Activated gamma-delta T cell treated with Interleukin-2 at 50 U/mL for 16 hours (primary cell): ENCODE measurements at regions not wholly inside any gene's neighbourhood (a gene's known extent, or its start where the extent isn't known, plus 50 kb on each side); places are given as distances from the start of the nearest gene placed in this dataset.
"Not testable (repeated sequence)": the region's sequence is repeated elsewhere in the genome, so short reads cannot be mapped to it uniquely, and the experiment has no call there.

Experiments used
- DNase-seq: peaks from one replicate; pipeline ENCODE4 v3.0.0-alpha.2; 2020

DNA sequence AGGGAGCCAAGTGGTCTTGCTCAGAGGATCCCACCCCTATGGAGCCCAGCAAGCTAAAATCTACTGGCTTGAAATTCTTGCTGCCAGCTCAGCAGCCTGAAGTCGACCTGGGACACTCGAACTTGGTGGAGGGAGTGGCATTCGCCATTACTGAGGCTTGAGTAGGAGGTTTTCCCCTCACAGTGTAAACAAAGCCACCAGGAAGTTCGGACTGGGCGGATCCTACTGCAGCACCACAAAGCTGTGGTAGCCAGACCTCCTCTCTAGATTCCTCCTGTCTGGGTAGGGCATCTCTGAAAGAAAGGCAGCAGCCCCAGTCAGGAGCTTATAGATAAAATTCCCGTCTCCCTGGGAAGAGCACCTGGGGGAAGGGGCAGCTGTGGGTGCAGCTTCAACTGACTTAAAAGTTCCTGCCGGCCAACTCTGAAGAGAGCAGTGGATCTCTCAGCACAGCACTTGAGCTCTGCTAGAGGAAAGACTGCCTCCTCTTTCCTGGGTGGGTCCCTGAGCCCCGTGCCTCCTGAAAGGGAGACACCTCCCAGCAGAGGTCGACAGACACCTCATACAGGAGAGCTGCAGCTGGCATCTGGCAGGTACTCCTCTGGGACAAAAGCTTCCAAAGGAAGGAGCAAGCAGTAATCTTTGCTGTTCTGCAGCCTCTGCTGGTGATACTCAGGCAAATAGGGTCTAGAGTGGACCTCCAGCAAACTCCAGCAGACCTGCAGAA is 576.3 kb upstream of the NECTIN3 start:
- no peak for DNase-seq

DNA sequence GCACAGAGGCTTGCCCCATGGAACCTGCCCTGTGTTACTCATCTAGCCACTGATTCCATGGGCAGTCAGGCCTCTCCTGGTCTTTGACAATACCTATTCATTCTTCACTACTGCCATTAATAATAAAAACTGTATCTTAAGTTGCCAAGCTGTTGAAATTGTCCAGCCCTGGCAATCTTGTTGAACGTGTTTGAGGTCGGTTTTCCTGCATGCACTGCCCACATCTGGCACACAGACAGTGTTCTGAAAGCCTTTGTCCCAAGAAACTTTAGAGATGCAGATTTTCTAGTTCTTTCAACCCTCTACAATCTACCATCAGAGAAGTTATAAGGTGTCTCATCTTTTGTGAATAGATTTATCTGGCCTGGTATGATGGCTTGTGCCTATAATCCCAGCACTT is 567.2 kb upstream of the NECTIN3 start:
- no peak for DNase-seq

DNA sequence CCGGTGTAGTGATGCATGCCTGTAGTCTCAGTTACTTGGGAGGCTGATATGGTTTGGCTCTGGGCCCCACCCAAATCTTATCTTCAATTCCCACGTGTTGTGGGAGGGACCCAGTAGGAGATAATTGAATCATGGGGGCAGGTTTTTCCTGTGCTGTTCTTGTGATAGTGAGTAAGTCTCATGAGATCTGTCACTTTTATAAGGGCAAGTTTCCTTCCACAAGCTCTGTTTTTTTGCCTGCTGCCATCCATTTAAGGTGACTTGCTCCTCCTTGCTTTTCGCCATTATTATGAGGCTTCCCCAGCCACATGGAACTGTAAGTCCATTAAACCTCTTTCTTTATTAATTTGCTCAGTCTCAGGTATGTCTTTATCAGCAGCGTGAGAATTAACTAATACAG is 566.7 kb upstream of the NECTIN3 start:
- DNase-seq = no peak

DNA sequence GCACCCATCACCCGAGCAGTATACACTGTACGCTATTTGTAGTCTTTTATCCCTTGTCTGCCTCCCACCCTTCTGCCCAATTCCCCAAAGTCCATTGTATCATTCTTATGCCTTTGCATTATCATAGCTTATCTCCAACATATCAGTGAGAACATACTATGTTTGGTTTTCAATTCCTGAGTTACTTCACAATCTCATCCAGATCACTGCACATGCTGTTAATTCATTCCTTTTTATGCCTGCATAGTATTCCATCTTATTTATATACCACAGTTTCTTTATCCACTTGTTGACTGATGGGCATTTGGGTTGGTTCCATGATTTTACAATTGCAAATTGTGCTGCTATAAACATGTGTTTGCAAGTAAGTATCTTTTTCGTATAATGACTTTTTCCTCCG is 564.7 kb upstream of the NECTIN3 start:
- no peak for DNase-seq

DNA sequence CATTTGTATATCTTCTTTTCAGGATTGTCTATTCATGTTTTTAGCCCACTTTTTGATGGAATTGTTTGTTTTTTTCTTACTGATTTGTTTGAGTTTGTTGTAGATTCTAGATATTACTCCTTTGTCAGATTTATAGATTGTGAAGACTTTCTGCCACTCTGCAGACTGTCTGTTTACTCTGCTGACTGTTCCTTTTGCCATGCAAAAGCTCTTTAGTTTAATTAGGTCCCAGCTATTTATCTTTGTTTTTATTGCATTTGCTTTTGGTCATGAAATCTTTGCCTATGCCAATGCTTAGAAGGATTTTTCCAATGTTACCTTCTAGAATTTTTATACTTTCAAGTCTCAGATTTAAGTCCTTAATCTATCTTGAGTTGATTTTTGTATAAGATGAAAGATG is 564.0 kb upstream of the NECTIN3 start:
- DNase-seq = not testable (repeated sequence)

DNA sequence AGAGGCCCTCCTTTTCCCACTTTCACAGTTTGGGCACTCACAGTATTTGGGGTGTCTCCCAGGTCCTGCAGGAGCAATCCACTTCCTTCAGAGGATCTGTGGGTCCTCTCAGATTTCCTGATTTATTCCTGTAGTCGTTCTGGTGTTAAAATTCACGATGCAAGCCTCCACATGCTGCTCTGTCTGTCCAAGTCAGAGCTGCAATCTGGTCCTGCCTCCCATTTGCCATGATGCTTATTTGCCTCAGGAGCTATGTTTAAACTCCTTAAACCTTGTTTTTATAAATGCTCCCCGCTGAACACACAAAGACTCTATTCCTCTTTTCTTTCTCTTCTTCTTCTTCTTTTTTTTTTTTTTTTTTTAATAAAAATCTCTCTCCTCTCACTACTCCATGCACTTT is 558.7 kb upstream of the NECTIN3 start:
- DNase-seq = no peak

- no peak for DNase-seq
Observed at GRCh38 chr3:110518031-110518430, 553.6 kb upstream of the NECTIN3 start.

GRCh38 chr3:110519071-110519470 is 552.5 kb upstream of the NECTIN3 start:
- DNase-seq = no peak

DNA sequence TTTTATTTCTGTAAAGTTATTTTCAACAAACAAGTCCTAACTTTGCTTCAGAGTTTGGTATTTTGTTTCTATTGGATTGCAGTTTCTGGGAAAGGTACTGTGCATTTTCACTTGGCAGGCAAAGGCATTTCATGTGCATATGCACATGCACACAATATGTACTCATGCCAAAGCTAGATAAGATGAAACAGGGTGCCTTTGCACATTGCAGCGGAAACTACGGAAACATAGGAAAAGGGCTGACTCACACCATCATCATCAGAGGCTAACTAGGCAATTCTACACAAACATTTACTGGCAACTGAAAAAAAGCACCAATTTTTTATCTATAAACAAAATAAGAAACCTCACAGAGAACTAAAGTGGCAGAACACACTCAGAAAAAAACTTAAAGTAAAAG is 550.6 kb upstream of the NECTIN3 start:
- DNase-seq = no peak

GRCh38 chr3:110525558-110526064 is 546.0 kb upstream of the NECTIN3 start:
- not testable (repeated sequence) for DNase-seq

GRCh38 chr3:110526777-110527727 is 544.6 kb upstream of the NECTIN3 start:
- no peak for DNase-seq

- no peak for DNase-seq
Observed at GRCh38 chr3:110528305-110529121, 543.1 kb upstream of the NECTIN3 start.

GRCh38 chr3:110530902-110531301 is 540.7 kb upstream of the NECTIN3 start:
- no peak for DNase-seq

DNA sequence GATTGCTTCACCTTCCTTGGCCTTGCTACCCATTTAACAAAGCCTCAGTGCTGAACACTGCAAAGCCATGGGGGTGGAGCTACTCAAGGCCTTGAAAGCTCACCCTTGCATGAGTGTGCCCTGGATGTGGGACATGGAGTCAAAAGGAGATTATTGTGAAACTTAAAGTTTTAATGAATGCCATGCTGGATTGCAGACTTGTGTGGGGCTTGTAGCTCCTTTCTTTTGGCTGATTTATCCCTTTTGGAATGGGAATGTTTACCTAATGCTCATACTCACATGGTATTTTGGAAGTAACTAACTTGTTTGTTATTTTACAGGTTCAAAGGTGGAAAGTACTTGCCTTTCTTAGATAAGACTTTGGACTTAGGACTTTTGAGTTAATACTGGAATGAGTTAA is 538.5 kb upstream of the NECTIN3 start:
- no peak for DNase-seq

DNA sequence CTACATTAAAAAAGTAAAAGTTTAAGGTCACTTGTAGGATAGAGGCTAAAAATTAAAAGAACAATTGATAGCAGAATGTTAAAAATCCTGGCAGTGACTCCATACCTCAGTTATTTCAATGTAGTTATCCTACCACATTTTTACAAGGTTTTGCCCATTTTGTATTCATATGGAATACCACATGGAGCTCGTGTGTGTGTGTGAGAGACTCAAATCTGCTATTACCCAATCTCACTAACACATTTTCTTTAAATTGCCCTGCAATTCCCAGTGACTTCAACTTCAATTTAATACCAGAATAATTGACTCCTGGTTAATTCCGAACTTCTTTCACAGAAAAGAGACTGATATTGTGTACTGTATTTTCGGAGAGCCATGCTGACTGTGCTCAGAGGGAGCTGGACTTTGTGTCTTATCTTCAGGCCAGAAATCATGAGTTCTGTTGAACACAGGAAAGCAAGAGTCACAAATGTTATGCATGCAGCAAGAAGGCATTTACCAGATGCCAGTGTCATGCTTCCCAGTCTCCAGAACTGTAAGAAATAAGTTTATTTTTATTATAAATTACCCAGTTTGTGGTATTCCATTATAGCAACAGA is 529.0 kb upstream of the NECTIN3 start:
- no peak for DNase-seq

GRCh38 chr3:110544730-110545129 is 526.9 kb upstream of the NECTIN3 start:
- DNase-seq = no peak

GRCh38 chr3:110550511-110550910 is 521.1 kb upstream of the NECTIN3 start:
- no peak for DNase-seq

DNA sequence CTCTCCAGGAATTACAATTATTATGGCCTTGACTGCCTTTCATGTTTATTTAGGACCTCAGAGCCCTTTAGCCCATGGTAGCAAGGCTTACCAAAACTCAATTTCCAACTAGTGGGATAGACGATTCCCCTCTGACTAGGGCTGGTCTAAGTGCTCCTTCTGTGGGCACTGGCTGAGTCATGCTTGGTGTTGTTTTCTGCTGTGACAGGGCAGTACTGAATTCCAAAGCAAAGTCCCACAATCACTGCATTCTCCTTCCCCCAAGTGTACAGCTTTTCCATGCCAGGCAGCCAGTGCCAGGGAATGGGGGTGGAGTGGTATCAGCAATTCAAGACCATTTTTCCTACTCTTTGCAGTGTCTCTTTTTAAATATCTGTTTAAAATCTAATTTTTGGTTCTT is 509.0 kb upstream of the NECTIN3 start:
- DNase-seq = no peak

- DNase-seq = no peak
Observed at GRCh38 chr3:110564674-110565073, 506.9 kb upstream of the NECTIN3 start.

- no peak for DNase-seq
Observed at GRCh38 chr3:110567029-110567428, 504.6 kb upstream of the NECTIN3 start.

DNA sequence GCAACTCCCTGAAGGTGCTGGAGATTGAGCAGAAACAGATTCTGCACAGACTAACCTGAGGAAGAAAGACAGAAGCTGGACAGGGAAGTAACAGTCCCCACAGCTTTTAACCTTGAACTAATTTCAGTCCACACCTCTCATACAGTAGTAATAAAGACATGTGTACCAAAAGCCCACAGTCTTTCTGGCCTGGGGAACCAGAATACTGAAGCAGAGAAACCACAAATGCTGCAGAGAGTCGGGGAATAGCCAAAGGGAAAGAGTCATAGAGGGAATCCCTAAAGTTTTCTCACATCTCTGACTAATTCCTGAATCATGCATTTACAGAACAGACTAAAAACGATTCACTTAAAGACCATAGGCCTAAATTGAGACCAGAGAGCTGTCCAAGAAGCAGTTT is 503.4 kb upstream of the NECTIN3 start:
- no peak for DNase-seq

GRCh38 chr3:110569073-110569472 is 502.5 kb upstream of the NECTIN3 start:
- DNase-seq = no peak

DNA sequence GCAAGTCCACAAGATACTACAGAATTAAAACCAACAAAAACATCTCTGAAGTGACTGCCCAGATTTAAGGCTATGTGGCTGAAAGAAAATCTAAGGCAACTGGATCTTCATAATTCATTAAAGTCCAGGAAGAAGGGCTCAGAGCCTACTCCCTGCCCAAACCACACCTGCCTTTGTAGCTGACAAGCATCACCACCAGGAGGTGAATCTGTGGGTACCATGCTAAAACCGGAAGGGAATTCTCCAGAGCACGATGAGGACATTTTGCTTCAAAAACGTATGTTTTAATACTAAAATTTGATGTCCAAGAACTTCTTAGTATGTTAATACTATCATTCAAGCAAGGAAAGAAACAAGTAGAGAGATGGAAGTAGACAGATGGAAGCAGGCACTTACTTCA is 495.9 kb upstream of the NECTIN3 start:
- no peak for DNase-seq
